Suppressor macrophage (primary cell): ENCODE measurements at regions not wholly inside any gene's neighbourhood (a gene's known extent, or its start where the extent isn't known, plus 50 kb on each side); places are given as distances from the start of the nearest gene placed in this dataset.
"Not testable (repeated sequence)": the region's sequence is repeated elsewhere in the genome, so short reads cannot be mapped to it uniquely, and the experiment has no call there.

Source experiments
- DNase-seq, 4 experiments: peaks; one replicate each; pipeline ENCODE4 v3.0.0-alpha.2; 2020 to 2022

DNA sequence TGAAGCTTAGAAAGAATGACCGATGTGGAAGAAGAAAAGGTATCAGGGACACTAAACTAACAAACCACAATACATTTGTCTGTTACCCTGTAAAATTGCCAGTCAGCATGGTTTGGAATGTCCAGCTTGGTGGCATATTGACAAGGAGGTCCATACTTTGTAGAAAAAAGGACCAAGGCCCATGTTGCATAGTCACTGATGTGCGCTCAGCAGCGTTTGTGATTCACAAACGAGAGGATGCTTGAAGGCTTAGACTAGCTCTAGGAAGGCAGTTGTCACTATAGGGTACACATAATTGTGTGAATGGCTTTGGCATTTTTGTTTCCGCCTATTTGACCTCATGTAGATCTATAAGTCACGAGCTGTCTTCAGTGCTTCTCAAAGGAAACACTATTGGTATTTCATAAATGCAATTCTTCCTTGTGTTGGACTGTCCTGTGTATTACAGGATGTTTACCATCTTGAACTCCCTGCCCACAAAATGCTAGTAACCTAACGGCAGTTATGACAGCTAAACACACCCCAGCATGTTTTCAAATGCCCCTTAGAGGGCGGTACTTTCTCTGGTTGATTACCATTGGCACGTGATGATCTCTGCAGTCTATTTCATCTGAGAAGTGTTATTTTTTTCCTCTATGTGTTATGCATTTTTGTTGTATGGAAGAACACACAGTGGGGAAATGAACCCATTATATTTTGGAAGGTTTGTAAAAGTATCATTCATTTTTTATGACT lies 304.2 kb downstream of the CYRIA start:
- DNase-seq = no peak

DNA sequence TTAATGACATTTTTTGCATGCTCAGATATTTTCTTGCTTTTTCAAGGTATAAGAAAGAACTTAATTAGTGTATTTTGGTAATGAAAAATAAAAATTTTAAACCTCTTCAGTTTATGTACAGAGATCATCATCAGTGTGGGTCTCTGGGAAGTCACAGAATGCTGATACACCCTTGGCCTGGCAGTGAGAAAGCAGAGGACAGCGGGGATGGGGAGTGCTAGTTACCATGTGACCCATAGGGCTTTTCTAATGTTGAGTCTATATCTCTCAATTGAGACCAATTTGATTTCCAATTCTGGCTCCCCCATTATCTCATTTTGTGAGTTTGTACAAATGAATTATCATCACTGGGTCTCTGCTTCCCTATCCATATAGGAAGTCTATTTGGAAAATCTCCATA lies 305.7 kb downstream of the CYRIA start:
- no peak for DNase-seq

DNA sequence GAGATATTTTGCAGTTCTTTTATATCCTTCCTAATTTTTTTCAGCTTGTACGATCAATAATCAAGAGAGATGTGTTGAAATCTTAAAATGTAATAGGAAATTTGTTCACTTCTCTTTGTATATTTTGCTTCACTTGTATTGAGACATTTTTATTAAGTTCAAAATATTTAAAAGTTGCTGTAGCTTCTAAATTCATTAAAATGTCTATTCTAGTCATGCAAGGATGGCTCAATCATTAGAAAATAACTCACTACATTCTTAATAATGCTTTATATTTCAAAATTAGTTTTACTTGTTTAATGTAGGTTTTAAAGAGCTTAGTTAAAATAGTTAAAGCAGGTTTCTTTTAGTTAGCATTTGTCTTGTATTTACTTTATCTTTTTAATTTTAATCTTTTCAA lies 308.4 kb downstream of the CYRIA start:
- no peak for DNase-seq

DNA sequence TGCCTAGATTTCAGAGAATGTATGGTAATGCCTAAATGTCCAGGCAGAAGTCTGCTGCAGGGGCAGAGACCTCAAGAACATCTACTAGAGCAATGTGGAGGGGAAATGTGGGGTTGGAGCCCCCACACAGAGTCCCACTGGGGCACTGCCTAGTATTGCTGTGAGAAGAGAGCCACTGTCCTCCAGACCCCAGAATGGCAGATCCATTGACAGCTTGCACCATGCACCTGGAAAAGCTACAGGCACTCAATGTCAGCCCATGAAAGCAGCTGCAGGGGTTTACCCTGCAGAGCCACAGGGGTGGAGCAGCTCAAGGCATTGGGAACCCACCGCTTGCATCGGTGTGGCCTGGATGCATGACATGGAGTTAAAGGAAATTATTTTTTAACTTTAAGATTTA lies 314.1 kb downstream of the CYRIA start:
- DNase-seq = no peak

DNA sequence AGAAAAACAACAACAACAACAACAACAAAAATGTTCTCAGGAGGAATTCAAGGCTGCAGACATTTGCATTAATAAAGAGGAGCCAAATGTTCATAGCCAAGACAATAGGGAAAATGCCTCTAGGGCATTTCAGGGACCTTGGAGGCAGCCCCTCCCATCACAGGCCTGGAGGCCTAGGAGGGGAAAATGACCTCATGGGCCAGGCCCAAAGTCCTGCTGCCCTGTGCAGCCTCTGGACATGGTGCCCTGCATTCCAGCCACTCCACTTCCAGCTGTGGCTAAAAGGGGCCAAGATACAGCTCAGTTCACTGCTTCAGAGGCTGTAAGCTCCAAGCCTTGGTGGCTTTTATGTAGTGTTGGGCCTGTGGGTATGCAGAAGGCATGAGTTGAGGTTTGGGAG lies 314.5 kb downstream of the CYRIA start:
- DNase-seq = no peak

DNA sequence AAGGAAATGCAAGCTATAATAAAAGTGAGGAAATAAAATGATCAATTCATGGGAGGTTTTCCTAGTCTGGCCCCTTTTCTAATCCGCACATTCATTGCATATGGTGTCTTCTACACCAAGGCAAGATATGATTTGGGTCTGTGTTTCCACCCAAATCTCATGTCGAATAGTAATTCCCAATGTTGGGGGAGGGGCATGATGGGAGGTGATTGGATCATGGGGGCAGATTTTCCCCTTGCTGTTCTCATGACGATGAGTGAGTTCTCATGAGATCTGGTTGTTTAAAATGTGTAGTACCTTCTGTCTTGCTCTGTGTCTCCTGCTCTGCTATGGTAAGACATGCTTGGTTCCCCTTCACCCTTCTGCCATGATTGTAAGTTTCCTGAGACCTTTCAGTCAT lies 315.4 kb downstream of the CYRIA start:
- no peak for DNase-seq

DNA sequence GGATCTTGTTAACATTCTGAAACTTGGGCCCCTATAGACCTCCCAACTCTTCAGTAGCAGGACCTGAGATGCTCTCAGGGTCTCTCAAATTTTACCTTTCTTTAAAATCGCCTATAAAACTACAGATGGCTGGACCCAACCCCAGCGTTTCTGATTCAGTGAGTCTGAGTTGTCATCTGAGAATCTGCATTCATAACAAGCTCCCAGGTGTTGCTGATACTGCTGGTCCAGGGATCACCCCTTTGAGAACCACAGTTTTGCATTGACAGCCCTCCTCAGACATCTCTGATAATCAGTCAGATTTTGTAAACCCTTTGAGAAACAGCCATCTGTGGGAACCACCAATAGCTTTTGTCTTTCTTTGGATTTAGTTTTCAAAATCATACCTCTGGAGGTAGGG lies 315.8 kb downstream of the CYRIA start:
- no peak for DNase-seq

DNA sequence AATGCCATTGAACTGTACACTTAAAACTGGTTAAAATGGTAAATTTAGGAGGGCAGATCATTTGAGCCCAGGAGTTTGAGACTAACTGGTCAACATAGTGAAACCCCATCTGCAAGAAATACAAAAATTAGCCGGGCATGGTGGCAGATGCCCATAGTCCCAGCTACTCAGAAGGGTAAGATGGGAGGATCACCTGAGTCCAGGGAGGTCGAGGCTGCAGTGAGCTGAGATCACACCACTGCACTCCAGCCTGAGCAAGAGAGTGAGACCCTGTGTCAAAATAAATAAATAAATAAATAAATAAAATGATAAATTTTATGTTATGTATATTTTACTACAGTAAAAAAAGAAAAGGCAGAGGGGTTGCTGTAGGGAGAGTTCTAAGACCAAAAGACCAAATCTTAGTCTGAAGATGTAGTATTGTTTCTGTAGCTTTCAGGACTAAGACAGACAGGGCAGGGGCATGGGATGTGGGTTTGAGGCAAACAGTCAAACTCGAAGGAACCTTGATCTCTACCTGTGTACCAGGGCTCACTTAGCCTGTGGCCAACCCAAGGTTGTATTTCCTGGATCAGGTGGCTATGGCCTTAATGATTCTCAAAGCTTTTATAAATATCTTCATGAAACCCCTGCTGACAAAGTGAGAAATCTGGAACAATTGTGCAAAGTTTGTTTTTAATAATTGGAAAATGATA lies 316.7 kb downstream of the CYRIA start:
- no peak for DNase-seq

DNA sequence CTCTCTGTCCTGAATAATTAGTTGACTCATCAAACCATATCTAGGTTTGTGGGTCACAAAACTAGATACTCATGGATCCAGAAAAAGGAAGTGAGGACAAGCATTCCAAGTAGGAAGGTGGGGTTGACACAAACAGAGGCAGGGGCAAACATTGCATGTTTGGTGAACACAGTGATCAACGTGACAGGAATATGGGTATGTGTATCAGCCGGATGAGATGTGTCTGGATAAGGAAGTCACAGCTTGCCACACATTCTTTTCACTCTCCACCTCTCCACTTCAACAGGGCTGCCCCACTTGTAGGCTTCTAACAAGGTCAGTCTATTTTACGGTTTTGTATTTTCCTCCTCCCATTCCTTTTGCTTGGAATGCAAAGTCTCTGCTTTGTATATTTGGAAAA lies 319.0 kb downstream of the CYRIA start:
- DNase-seq = no peak

DNA sequence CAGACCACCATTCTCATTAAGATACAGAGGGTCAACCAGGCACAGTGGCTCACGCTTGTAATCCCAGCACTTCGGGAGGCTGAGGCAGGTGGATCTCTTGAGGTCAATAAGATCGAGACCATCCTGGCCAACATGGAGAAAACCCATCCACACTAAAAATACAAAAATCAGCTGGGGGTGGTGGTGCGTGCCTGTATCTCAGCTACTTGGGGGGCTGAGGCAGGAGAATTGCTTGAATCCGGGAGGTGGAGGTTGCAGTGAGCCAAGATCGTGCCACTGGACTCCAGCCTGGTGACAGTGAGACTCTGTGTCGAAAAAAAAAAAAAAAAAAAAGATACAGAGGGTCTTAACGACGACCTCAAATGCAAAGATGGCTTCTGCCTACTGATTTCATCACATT lies 320.4 kb downstream of the CYRIA start:
- not testable (repeated sequence) for DNase-seq

DNA sequence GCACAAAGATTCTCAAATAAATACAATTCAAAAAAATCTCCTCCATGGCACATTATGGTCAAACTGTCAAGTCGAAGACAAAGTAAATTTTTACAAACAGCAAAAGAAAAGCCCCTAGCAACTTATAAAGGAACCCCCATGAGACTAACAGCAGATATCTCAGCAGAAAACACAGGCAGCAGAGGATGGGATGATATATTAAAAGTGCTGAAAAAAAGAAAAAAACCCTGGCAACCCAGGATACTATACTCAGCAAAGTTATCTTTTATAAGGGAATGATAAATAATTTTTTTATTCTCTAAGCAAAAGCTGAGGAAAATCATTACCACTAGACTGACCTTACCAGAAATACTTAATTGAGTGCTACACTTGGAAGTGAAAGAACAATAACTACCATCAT lies 326.4 kb downstream of the CYRIA start:
- no peak for DNase-seq

DNA sequence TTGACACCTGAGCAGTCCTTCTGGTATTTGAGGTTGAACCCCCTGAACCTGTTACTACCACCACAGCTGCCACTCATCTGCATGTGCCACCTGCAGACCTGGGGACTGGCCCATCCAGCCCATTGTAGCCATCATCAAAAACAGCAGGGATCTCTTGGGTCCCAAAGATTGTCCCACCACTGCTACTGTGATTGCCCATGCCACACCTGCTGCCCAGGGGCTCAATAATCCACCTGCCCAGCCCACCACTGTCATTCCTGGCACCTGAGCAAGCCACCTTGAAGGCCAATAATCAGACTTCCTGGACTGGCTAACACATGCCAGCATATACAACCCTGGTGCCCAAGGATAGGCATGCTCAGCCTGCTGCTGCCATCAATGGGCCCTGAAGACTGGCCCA lies 327.6 kb downstream of the CYRIA start:
- no peak for DNase-seq

DNA sequence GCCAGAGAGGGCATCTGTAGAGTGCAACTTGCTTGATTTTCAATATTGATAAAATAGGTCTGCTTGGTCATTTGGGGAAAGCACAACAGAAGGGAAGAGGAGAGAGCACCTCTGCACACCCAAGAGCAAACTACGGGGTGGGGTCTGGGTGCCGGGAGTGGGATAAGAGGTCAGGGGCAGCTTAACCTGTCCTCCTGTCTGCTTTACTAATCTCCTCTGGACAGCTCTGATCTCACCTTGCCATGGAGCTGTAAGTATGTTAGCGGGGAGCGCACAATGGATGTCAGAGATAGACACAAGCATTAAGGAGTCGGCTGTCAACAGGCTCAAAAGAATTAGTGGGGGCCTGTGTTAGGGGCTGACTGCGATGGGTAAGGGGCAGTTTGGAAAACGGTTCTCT lies 328.7 kb downstream of the CYRIA start:
- DNase-seq = no peak

DNA sequence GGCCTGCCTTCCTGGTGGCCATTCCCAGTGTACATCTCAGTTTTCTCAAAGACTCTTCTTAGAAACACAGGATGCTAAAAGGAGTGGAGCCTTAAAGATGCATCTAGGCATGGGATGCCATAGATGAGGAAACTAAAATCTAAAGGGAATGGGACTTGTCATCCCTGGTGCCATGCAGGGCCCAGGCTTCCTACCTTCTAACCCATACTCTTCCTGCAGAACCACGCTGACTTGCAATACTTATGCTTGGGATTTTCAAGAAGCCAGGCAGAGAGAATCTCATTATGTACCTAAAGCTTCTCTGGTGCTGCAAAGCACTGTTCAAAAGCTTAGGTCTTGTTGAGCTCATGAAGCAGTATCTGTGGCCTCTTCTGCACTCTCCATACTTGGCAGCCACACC lies 329.1 kb downstream of the CYRIA start:
- no peak for DNase-seq

DNA sequence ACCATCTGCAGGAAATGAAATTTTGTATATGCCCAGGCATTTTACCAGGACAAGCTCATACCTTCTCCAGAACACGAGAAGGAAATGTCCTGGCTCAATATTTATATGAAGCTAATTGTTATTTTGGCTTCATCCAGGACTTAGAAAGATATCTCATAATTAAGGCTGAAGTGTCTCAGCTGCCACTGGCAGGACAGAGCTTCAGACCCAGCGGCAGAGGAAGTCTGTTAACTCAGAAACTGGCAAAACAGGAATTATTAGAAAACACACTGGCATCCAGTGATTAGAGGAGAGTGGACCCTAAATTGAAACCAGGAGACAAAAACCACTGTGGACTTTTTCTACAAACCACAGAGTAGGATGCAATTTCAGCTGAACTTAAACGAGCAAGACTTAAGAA lies 329.7 kb downstream of the CYRIA start:
- no peak for DNase-seq

DNA sequence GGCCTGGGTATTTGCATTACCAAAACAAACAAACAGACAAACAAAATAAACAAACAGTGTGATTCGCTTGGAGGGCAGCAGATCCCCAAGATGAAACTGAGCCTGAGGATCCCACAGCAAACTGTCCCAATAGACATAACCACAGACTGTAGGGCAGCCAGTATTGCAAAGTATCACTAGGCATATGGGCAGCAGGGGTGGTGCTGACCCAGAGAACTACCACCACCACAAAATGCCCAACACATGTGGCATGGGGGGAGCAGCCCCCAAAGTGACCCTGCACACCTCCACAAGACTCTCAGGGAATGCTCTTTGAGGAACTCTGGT lies 330.1 kb downstream of the CYRIA start:
- no peak for DNase-seq

DNA sequence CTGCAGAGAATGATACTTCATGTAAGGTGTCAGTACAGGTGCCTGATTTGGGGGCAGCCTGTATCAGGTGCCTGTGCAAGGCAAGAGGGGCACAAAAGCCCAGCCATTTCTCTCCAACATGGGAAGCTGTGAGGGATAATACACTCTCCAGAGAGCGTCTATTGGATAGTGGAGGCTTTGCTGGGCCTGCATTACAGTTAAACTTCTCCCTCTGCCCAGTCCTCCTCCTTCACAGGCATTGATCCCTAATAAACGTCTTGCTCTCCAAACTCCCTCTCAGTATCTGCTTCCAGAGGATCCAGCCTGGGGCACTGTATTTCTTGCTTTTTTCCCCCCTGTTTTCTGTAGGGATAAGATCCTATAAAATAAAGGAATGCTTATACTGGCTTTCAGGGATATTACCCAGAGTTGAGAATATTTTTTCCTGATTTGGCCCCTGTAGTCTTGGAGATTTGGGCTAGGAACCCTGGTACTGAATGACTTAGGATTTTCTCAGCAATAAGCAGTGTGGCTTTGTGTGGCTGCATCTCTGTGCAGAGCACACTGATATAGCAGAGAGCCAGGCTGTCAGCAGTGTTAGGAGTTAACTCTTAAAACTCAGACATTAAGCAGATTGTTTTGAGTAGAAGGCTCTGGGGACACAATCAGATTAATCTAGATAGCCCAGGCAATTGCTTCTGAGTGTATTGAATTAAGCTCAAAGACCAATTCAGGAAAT lies 330.6 kb downstream of the CYRIA start:
- DNase-seq = no peak

DNA sequence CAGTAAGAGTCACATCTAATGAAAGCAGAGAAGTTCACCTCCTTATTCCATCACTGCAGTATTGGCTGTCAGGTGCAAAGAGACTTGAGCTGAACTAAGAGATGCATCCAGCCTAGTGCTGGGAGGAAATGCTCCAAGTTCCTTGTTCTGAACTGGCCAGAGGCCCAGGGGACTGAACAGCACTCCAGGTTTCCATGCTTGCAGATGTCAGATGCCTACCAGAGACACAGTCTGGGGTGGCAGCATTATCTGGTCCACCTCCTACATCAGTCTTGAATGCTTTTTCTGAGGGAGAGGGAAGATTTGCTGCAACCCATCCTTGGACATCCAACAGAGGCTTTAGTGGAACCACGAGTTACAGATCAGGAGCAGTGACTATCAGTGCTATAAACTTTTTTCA lies 331.3 kb downstream of the CYRIA start:
- DNase-seq = no peak

DNA sequence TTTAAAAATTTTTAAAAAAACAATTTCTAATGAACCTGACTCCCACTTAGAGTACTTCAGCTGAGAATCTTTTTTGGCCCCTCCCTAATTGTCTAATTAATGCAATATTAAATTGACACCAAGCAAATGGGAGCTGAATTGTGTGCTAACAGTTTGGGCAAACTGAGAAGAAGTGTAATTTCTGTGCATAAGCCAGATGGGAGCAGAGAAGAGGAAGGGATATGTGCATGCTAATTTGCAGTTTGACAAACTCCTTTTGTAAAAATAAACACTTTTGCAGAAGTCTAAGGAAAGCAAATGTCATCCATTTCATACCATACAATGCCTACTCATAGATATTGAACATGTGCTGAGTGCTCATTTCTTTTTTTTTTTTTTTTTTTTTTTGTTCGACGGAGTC lies 332.0 kb downstream of the CYRIA start:
- no peak for DNase-seq

DNA sequence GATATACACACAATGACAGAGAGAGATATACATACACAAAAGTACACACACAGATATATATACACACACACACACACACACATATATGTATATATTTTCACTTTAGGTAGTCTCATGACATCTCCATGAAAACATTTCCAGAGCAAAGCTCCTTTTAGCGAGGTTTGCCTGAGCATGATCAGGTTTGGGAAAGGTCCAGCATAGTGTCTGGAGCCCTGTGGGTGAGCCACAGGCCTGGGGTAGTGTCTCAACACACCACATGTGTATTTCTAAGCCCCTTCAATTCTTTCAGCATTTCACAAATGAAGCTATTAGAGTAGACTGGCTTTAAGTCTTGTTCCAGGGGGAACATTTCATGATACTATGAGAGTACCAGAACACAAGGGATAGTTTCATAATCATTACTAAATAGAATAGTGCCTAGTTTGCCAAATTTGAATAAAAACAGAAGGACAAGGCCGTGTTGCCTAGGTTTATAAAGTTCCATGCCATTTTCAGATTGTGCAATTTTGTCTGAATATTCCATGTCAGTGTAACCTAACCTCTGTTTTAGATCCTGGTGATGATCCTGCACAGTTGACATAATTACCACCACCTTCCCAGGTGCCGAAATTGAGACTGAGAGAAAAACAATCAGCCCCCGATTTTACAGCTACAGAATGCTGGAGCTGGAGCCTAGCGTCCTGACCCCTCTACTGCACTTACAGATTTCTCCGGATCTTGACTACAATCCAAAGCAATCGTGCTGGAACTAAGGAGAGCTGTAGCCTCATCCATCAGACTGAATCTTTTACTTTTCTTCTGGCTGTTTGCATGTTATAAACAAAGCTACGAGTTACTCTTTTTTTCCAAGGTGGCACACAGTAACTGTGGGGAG lies 332.7 kb downstream of the CYRIA start:
- DNase-seq = no peak

DNA sequence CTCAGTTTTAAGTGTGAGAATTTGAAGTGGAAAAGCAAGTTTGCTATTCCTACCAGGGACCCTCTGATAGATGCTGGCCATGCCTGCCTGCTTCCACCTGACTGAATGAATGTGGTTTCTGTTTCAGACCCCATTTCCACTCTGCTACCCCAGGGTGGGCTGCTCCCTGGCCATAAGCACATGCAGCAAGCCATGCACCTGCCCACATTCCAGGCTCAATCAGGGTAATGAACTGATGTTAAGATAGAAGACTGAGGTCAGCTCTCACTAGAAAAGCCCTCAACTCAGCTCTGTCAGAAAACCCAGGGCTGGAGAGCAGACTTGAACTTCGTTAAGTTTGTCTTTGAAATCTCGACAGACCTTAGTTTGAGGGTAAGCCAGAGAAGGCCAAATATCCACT lies 333.9 kb downstream of the CYRIA start:
- no peak for DNase-seq

DNA sequence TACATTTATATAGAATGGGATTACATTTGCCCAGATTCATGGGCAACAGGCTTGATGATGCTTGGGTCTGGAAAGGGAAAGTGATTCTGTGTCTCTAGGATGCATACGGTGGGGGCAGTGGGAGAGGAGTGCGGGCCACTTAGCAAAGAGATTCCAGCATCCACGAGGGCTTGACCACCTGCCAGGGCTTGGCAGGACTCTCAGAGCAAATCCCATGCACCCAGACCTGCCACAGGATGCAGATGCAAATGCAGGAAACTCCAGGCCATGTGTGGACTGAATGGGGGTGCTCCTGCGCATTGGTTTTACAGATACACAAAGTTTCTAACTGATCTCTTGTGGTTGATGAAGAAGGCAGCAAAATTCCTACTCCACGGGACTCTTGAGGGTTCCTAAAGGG lies 334.7 kb downstream of the CYRIA start:
- DNase-seq = no peak

DNA sequence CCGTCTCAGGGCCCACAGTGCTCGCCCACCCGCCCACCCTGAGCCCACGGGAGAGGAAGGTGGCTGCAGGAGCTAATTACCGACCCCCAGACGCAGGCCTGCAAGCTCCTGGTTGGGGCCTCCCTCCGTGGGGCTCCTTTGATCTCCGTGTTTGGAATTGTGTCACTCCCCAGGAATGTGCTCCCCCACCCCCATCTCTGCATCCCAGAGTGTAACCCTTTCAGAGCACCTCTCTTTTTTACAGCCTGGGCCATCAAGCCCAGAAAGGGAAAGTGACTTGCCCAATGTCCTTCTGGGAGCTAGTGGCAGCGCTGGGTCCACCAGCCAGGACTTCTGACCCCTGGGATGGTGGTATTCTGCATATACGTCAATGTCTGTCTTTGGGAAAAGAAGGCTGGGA lies 335.1 kb downstream of the CYRIA start:
- DNase-seq = no peak
